Vagina (tissue), 2 donors: ENCODE measurements at regions not wholly inside any gene's neighbourhood (a gene's known extent, or its start where the extent isn't known, plus 50 kb on each side); places are given as distances from the start of the nearest gene placed in this dataset.

Experiments
- CTCF ChIP-seq, 3 experiments: fragments of 450-650 bp in 2 of 3; fragments of 200-600 bp in 1 of 3; sonication (generic) in 1 of 3; IDR thresholded peaks; one replicate each; pipeline ENCODE4 v1.5.1; 2017 to 2019; ENCODE audit warnings: antibody characterized with exemption in 3 of 3, mild to moderate bottlenecking in 2 of 3, moderate library complexity in 2 of 3
- POLR2AphosphoS5 ChIP-seq, 2 donors: sonication (generic); formaldehyde crosslinking; IDR thresholded peaks; one replicate each; pipeline ENCODE4 v1.9.0; 2017; ENCODE audit warnings: antibody characterized with exemption in 2 of 2, mild to moderate bottlenecking in 2 of 2, low read depth in 1 of 2; ENCODE audit not compliant: insufficient read depth in 1 of 2

- TF ChIP-seq CTCF (IDR thresholded peaks at IDR 0.05), result no peak
- no peak for TF ChIP-seq POLR2AphosphoS5 (IDR thresholded peaks at IDR 0.05; ENCODE audit: insufficient read depth in 1 of 2, low read depth in 1 of 2)
Measured at GRCh38 chr13:108495646-108496361, 133.6 kb upstream of the MYO16 start.
